ENCODE measurements at regions not wholly inside any gene's neighbourhood (a gene's known extent, or its start where the extent isn't known, plus 50 kb on each side); places are given as distances from the start of the nearest gene placed in this dataset.
"Not testable (repeated sequence)": the region's sequence is repeated elsewhere in the genome, so short reads cannot be mapped to it uniquely, and the experiment has no call there.

DNA sequence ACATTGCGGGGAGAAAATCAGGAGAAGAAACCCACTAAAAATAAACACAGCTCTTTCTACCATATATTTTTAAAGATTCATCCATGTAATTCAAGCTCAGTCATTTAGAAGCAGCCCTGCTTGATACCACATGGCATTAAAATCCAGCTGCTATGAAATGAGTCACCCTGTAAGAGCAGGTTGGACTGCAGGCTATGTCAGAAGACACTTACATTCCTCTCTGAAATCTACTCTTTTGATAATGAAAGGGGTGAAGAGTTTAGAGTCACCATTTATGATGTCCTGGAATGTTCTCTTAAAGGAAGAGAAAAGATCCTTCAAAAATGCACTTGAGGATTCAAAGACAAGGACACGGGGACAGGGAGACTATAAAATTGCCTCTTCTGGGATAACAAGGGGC is 100.6 kb upstream of the APCDD1 start:
- Histone ChIP-seq H3K4me2 (ENCODE audit: low read depth, low read length, poor library complexity, severe bottlenecking) (no peak overlapping the region), H3K4me3 (ENCODE audit: low read length) (no peak overlapping the region), H3K36me3 (ENCODE audit: insufficient read depth, low read length) (no peaks in the 10 kb centered on the region), H3K27me3 (ENCODE audit: low read length) (0 out of 2 replicates have a peak, but pooled peaks cover 4% of the 10 kb centered on the region), H4K20me1 (ENCODE audit: insufficient read depth, low read depth, low read length) (no peaks in the 10 kb centered on the region), H3K9ac (ENCODE audit: low read length) (no peak overlapping the region), H3K27ac (ENCODE audit: low read length) (no peak overlapping the region), H3K9me2 (replicated peaks; ENCODE audit: insufficient read depth, low read length) (no peaks in the 10 kb centered on the region), H3K9me3 (ENCODE audit: low read length) (no peaks in the 10 kb centered on the region), H3K79me2 (ENCODE audit: low read length) (no peaks in the 10 kb centered on the region), H2AFZ (ENCODE audit: low read length) (no peak overlapping the region), H3K4me1 (ENCODE audit: low read length) (no peaks in the 10 kb centered on the region)
- no peak for DNase-seq

DNA sequence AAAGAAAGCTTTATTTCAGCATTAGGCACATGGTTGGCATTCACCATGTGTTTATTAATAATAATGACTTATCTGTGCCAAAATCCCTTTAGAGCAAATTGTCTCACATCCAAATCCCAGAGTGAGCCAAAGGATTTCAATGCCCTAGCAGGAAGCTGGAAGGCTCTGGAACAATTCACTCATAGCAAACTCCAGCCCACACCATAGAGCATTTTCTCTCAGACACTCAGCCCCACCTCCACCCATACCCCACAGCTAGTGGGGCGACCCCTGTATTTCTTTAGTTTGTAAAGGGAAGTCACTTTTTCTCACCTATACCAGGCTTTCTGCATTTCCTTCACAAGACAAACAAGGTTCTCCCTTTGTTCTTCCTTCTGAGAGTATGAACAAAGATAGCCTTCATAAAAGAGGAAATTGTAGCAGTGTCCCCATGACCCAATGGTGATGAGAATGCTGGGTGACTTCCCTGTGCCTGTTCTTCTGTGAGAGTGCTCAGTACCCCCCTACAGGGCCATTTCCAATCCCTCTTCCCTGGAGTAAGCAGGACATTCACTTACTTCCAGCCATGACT is 100.1 kb upstream of the APCDD1 start:
- Histone ChIP-seq H3K9me3 (ENCODE audit: low read length) (no peaks in the 10 kb centered on the region), H3K79me2 (ENCODE audit: low read length) (no peaks in the 10 kb centered on the region), H3K36me3 (ENCODE audit: insufficient read depth, low read length) (no peaks in the 10 kb centered on the region), H3K27me3 (ENCODE audit: low read length) (0 out of 2 replicates have a peak, but pooled peaks cover 4% of the 10 kb centered on the region), H3K9ac (ENCODE audit: low read length) (no peak overlapping the region), H3K4me1 (ENCODE audit: low read length) (no peaks in the 10 kb centered on the region), H2AFZ (ENCODE audit: low read length) (no peak overlapping the region), H3K4me2 (ENCODE audit: low read depth, low read length, poor library complexity, severe bottlenecking) (no peak overlapping the region), H3K4me3 (ENCODE audit: low read length) (no peak overlapping the region), H4K20me1 (ENCODE audit: insufficient read depth, low read depth, low read length) (no peaks in the 10 kb centered on the region), H3K9me2 (replicated peaks; ENCODE audit: insufficient read depth, low read length) (no peaks in the 10 kb centered on the region), H3K27ac (ENCODE audit: low read length) (no peak overlapping the region)
- no peak for DNase-seq

DNA sequence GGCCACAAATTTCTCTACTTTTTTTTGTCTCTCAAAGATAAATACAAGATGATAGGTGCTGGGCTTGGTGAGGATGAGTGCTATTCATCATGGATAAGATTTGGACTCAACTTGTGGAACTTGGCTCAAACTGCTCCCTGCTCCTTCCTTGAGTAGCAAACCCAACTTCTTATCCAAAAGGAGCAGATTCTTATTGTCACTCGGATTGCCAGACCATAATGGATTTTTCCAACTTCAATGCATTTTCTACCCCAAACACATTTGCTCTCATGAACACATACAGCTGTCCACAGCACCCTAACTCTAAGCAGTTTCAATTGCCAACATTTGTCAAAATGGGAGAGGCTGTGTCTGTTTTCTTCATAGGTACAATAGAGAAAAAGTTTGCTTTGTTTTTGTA is 99.5 kb upstream of the APCDD1 start:
- no peak overlapping the region for H3K27ac ChIP-seq (ENCODE audit: low read length)
- H3K9me3 ChIP-seq (ENCODE audit: low read length): no peaks in the 10 kb centered on the region
- H3K9me2 ChIP-seq (replicated peaks; ENCODE audit: insufficient read depth, low read length): no peaks in the 10 kb centered on the region
- H3K4me2 ChIP-seq (ENCODE audit: low read depth, low read length, poor library complexity, severe bottlenecking): no peak overlapping the region
- no peaks in the 10 kb centered on the region for H3K79me2 ChIP-seq (ENCODE audit: low read length)
- H4K20me1 ChIP-seq (ENCODE audit: insufficient read depth, low read depth, low read length): no peaks in the 10 kb centered on the region
- no peak for DNase-seq
- H3K36me3 ChIP-seq (ENCODE audit: insufficient read depth, low read length): no peaks in the 10 kb centered on the region
- no peak overlapping the region for H3K4me3 ChIP-seq (ENCODE audit: low read length)
- H3K9ac ChIP-seq (ENCODE audit: low read length): no peak overlapping the region
- H3K4me1 ChIP-seq (ENCODE audit: low read length): no peaks in the 10 kb centered on the region
- H2AFZ ChIP-seq (ENCODE audit: low read length): no peak overlapping the region
- H3K27me3 ChIP-seq (ENCODE audit: low read length): 0 out of 2 replicates have a peak, but pooled peaks cover 4% of the 10 kb centered on the region

DNA sequence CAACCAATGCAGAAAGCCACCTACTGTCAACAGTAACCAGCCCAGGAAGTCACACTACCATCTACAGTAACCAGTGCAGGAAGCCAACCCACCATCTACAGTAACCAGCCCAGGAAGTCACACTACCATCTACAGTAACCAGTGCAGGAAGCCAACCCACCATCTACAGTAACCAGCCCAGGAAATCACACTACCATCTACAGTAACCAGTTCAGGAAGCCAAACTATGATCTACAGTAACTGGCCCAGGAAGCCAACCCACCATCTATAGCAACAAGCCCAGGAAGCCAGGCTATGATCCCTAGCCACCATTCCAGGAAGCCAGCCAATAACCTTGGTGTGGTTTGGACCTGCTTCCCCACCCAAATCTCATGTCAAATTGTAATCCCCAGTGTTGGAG is 97.4 kb upstream of the APCDD1 start:
- not testable (repeated sequence) for H3K27me3 ChIP-seq (ENCODE audit: low read length); DNase-seq; H3K4me1 ChIP-seq (ENCODE audit: low read length); H3K4me3 ChIP-seq (ENCODE audit: low read length); H3K9ac ChIP-seq (ENCODE audit: low read length); H3K36me3 ChIP-seq (ENCODE audit: insufficient read depth, low read length); H2AFZ ChIP-seq (ENCODE audit: low read length); H3K27ac ChIP-seq (ENCODE audit: low read length); H3K4me2 ChIP-seq (ENCODE audit: low read depth, low read length, poor library complexity, severe bottlenecking); H3K79me2 ChIP-seq (ENCODE audit: low read length); H4K20me1 ChIP-seq (ENCODE audit: insufficient read depth, low read depth, low read length); H3K9me2 ChIP-seq (replicated peaks; ENCODE audit: insufficient read depth, low read length); H3K9me3 ChIP-seq (ENCODE audit: low read length)

DNA sequence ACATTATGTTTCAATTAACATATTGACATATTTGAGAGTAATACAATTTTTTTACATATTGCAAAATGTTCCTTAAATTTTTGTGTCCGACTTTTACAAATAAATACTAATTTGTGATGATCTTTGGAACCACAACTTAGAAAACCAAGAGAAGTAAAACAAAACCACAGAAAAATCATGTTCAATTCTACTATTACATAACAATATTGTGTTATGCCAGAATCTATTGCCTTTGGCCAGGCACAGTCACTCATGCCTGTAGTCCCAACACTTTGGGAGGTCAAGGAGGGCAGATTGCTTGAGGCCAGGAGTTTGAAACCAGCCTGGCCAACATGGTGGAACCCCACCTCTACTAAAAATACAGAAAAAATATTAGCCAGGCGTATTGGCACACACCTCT is 92.8 kb upstream of the APCDD1 start:
- no peak for DNase-seq
- H3K36me3 ChIP-seq (ENCODE audit: insufficient read depth, low read length): no peaks in the 10 kb centered on the region
- H3K79me2 ChIP-seq (ENCODE audit: low read length): no peaks in the 10 kb centered on the region
- H4K20me1 ChIP-seq (ENCODE audit: insufficient read depth, low read depth, low read length): no peaks in the 10 kb centered on the region
- 0 out of 2 replicates have a peak, but pooled peaks cover under 1% of the 10 kb centered on the region for H3K27me3 ChIP-seq (ENCODE audit: low read length)
- H3K4me3 ChIP-seq (ENCODE audit: low read length): no peak overlapping the region
- H3K27ac ChIP-seq (ENCODE audit: low read length): no peak overlapping the region
- peaks cover 4% of the 10 kb centered on the region for H3K9me3 ChIP-seq (ENCODE audit: low read length)
- no peak overlapping the region for H3K9ac ChIP-seq (ENCODE audit: low read length)
- H2AFZ ChIP-seq (ENCODE audit: low read length): no peak overlapping the region
- H3K9me2 ChIP-seq (replicated peaks; ENCODE audit: insufficient read depth, low read length): no peaks in the 10 kb centered on the region
- no peak overlapping the region for H3K4me2 ChIP-seq (ENCODE audit: low read depth, low read length, poor library complexity, severe bottlenecking)
- no peaks in the 10 kb centered on the region for H3K4me1 ChIP-seq (ENCODE audit: low read length)

DNA sequence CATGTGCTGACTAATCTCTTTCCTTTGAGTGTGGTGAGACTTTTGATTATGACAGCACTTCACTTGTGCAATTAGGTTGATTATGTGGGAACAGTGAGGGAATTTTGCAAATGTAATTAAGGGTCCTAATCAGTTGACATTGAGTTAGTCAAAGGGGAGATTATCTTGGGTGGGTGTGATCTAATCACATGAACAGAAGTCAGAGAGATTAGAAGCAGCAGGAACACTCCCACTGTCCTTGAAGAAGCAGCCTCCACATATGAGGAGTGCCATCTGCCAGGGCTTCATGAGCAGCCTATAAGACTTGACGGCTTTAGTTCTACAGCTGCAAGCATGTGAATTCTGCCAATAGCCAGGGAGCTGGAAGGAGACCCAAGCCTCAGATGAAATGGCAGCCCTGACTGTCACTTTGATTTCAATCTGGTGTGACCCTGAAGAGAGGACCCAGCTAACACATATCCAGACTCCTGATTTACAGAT is 89.4 kb upstream of the APCDD1 start:
- H2AFZ ChIP-seq (ENCODE audit: low read length): no peak overlapping the region
- H3K4me1 ChIP-seq (ENCODE audit: low read length): no peaks in the 10 kb centered on the region
- H3K9me2 ChIP-seq (replicated peaks; ENCODE audit: insufficient read depth, low read length): no peaks in the 10 kb centered on the region
- H3K79me2 ChIP-seq (ENCODE audit: low read length): no peaks in the 10 kb centered on the region
- H4K20me1 ChIP-seq (ENCODE audit: insufficient read depth, low read depth, low read length): no peaks in the 10 kb centered on the region
- no peak overlapping the region for H3K9ac ChIP-seq (ENCODE audit: low read length)
- H3K27ac ChIP-seq (ENCODE audit: low read length): no peak overlapping the region
- H3K9me3 ChIP-seq (ENCODE audit: low read length): peaks cover 4% of the 10 kb centered on the region
- H3K27me3 ChIP-seq (ENCODE audit: low read length): no peaks in the 10 kb centered on the region
- no peak overlapping the region for H3K4me3 ChIP-seq (ENCODE audit: low read length)
- H3K36me3 ChIP-seq (ENCODE audit: insufficient read depth, low read length): no peaks in the 10 kb centered on the region
- H3K4me2 ChIP-seq (ENCODE audit: low read depth, low read length, poor library complexity, severe bottlenecking): no peak overlapping the region
- DNase-seq: no peak

DNA sequence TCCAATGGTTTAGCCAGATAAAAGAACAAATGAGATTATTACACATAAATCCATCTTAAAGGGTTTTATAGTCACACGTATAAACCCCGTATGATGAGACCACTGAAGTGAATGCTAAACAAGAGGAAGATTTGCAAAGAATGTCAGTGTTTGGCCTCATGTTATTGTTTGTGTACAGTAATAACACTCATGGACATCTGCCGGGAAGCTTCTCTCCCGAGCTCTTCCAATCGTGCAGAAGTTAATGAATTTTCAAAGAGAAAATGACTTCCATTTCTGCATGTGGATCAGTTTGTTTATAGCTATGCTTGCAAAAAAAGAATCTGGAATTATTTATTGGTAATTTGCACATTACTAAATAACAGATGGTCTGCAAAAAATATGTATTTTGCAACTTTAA is 88.5 kb upstream of the APCDD1 start:
- no peaks in the 10 kb centered on the region for H4K20me1 ChIP-seq (ENCODE audit: insufficient read depth, low read depth, low read length)

DNA sequence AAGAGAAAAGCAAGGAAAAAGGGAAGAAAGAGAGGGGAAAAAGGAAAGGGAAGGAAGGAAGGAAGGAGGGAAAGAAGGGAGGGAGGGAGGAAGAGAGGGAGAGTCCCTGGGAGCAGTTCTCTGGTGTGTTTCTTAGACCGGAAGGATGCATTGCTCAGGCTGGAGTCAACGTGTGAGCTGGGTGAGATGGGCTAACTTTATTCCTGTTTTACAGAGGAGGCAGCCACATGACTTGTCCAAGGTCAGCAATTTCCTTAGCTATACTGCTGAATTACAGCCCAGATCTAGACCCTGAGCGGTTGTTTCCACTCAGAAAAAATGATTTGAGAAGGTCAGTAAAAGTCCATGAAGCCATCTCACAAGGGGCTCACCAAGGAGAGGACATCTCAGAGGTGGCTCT is 86.6 kb upstream of the APCDD1 start:
- Histone ChIP-seq H3K79me2 (ENCODE audit: low read length) (no peaks in the 10 kb centered on the region), H3K9me3 (ENCODE audit: low read length) (peaks cover 4% of the 10 kb centered on the region), H3K27ac (ENCODE audit: low read length) (no peak overlapping the region), H3K4me1 (ENCODE audit: low read length) (no peaks in the 10 kb centered on the region), H3K27me3 (ENCODE audit: low read length) (no peaks in the 10 kb centered on the region), H3K4me2 (ENCODE audit: low read depth, low read length, poor library complexity, severe bottlenecking) (no peak overlapping the region), H3K36me3 (ENCODE audit: insufficient read depth, low read length) (no peaks in the 10 kb centered on the region), H3K4me3 (ENCODE audit: low read length) (no peak overlapping the region), H3K9ac (ENCODE audit: low read length) (no peak overlapping the region), H3K9me2 (replicated peaks; ENCODE audit: insufficient read depth, low read length) (no peaks in the 10 kb centered on the region), H4K20me1 (ENCODE audit: insufficient read depth, low read depth, low read length) (no peaks in the 10 kb centered on the region), H2AFZ (ENCODE audit: low read length) (no peak overlapping the region)
- DNase-seq: no peak

More for the DNA sequence above, 88.5 kb upstream of the APCDD1 start:
- Histone ChIP-seq H3K36me3 (ENCODE audit: insufficient read depth, low read length) (no peaks in the 10 kb centered on the region), H3K9me2 (replicated peaks; ENCODE audit: insufficient read depth, low read length) (no peaks in the 10 kb centered on the region), H3K79me2 (ENCODE audit: low read length) (no peaks in the 10 kb centered on the region), H3K9me3 (ENCODE audit: low read length) (peaks cover 4% of the 10 kb centered on the region), H3K9ac (ENCODE audit: low read length) (no peak overlapping the region), H3K4me3 (ENCODE audit: low read length) (no peak overlapping the region), H3K4me1 (ENCODE audit: low read length) (no peaks in the 10 kb centered on the region), H2AFZ (ENCODE audit: low read length) (no peak overlapping the region), H3K4me2 (ENCODE audit: low read depth, low read length, poor library complexity, severe bottlenecking) (no peak overlapping the region), H3K27ac (ENCODE audit: low read length) (no peak overlapping the region), H3K27me3 (ENCODE audit: low read length) (no peaks in the 10 kb centered on the region)
- no peak for DNase-seq
